ENCODE measurements at regions not wholly inside any gene's neighbourhood (a gene's known extent, or its start where the extent isn't known, plus 50 kb on each side); places are given as distances from the start of the nearest gene placed in this dataset.

GRCh38 chr5:175388531-175388930 lies 55.5 kb downstream of the DRD1 start:
- DNase-seq (ENCODE audit: low spot score) = no peak

GRCh38 chr5:175387144-175387543 lies 56.8 kb downstream of the DRD1 start:
- DNase-seq (ENCODE audit: low spot score) = no peak

DNA sequence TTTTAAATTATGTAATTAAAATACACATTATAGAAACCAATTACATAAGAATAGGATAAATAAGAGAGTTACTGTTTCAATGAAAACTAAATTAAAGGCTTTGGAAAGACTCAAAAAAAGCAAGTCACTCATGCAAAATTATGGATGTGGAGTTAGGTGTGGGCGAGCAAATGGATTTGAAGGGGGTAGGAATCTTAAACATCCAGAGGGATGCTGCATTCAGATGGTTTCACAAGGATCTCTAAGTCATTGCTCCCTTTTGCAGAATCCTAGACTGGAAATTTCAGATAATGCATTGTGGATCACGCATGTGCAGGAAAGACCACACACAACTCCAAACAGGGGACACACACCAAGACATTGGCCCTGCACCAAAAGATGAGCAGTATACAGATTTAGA lies 57.5 kb downstream of the DRD1 start:
- no peak for DNase-seq (ENCODE audit: low spot score)

GRCh38 chr5:175385691-175386362 lies 58.2 kb downstream of the DRD1 start:
- no peak for DNase-seq (ENCODE audit: low spot score)

- DNase-seq (ENCODE audit: low spot score) = no peak
Measured at GRCh38 chr5:175384724-175385552, 59.0 kb downstream of the DRD1 start.

- DNase-seq (ENCODE audit: low spot score) = no peak
Measured at GRCh38 chr5:175383350-175383749, 60.6 kb downstream of the DRD1 start.

DNA sequence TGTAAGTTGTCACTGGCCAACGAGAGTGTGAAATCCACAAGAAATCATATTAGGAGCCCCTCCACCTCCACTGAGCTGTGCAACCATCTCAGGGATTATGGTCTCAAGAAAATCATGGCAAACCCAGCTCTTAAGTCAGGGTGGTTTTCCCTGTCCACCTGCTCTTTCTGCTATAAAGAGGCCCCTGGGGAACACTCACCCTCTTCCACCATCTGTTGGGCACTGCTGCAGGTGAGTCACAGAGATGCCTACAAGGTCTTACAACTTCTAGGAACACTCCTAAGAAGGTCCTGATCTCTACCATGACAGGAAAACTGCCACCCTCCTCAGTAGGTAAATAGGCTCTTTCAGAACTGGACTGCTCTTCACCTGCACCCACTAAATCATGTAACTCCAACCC lies 61.8 kb downstream of the DRD1 start:
- peak; percentile 5 for DNase-seq (ENCODE audit: low spot score)

DNA sequence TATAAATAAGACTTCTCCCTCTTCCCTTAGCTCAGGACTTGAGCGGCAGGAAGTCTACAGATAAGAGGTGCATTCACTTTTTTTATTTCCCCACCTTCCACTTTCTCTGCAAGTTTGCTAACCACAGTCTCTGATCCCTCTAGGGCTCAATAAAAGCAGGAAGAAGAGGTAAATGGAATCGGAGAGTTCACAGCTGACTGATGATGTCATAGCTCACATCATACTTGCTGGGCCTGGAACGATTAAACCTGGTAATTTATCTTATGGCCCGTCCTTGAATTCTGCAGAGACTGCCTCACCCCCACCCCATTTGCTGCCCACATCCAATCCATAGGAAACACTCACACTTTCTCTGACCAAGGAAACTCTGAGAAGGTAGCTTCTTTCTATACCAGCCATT lies 62.9 kb downstream of the DRD1 start:
- DNase-seq (ENCODE audit: low spot score) = no peak

DNA sequence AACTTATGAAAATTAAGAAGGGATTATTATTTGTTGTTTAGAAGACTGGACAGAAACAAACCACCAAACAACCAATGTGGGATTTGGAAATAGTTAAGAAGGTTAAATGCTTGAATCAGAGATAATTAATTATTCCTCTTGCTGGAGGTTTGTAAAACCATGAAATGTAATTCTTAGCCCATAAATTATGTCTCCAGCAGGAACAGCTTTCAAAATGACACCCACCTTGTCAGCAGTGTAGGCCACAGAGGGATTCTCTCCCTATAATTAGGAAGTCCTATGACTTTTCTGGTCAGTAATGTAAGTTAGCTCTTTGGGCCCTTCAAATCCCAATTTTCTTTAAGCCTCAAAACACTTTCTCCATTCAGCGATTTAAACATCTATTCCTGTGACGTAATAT lies 63.3 kb downstream of the DRD1 start:
- DNase-seq (ENCODE audit: low spot score) = no peak

DNA sequence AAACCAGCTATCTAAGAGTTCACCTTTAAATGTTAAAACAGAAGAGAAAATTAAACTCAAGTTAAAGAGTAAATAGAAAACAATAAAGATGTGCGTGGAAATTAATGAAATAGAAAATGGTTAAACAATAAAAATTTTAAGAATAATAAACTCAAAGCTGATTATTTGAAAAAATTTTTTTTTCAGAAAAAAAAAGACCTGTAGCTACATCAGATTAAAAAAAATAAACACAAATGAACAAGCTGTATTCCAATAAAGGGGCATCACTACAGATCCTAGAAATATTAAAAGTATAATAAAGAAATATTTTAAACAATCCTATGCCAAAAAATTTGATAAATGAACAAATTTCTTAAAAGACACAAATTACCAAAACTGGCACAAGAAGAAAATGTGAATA lies 64.1 kb downstream of the DRD1 start:
- no peak for DNase-seq (ENCODE audit: low spot score)

DNA sequence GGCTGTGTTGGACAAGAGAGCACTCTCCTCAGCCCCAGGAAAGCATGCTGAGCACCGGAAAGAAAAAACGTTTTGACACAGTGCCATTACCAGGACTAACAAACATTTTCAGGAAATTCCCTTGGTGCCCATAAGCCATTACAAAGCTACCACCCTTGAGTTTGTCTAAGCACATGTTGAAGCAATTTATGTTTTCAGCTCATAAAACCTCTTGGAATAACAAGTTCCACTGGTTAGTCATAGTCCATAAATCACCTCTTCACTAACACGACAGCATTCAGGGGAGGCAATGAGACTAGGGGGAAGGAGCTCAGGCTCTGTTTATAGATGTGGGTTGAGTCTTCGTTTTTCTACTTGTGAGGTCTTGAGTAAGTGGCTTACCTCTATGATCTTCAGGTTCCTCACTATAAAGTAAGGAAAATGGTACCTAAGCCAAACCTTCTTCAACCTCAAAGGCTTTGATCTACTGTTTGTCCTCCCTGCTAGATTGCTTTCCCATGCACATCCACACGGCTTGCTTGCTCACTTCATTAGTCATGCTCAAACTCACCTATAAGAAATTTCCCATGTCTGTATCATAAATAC lies 65.4 kb downstream of the DRD1 start:
- DNase-seq (ENCODE audit: low spot score) = peak; percentile 95

DNA sequence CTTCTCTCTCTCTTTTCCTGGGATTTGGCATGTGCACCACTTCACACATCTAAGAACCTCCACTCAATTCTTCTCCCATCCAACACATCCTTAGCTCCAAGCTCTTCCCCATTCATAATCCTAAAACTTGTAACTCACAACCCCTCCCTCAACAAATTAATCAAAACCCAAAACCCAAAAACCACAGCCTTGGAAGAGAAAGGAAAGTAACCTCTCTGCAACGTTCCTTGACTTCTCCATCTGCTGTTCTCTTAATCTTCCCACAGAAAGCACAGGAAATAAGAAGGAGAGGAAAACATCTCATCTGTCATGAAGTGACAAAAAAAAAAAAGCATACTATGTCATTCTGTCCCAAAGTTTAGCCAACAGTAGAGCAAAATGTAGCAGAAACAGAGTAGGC lies 66.2 kb downstream of the DRD1 start:
- no peak for DNase-seq (ENCODE audit: low spot score)

DNA sequence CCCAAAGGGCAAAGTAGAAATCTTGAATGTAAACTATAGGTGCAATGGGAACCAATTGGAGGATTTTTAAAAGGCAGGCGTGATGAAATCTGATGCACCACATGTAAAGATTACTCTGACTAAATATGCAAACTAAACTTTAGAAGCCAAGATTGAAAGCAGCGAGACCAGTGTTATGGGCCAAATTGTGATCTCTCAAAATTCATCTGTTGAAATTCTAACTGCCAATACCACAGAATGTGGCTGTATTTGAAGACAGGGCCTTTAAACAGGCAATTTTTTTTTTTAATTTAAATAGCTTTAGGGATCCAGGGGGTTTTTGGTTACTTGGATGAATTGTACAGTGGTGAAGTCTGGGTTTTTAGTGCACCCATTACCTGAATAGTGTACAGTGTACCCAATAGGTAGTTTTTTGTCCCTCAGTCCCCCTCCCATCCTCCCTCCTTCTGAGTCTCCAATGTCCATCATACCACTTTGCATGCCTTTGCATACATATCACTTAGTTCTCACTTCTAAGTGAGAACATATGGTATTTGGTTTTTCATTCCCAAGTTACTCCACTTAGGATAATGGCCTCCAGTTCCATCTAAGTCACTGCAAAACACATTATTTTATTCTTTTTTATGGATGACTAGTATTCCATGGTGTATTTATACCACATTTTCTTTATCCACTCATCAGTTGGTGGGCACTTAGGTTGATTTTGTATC lies 69.7 kb downstream of the DRD1 start:
- no peak for DNase-seq (ENCODE audit: low spot score)

DNA sequence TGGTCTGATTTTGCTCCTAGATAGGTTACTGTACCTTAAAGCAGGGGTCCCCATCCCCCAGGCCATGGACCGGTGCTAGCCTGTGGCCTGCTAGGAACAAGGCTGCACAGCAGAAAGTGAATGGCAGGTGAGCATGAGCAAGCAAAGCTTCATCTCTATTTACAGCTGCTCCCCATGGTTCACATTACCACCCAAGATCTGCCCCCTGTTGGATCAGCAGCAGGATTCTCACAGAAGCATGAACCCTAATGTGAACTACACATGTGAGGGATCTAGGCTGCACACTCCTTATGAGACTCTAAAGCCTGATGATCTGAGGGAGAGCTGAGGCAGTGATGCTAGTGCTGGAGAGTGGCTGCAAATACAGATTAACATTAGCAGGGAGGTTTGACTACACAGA lies 78.1 kb downstream of the DRD1 start:
- DNase-seq (ENCODE audit: low spot score) = no peak

- no peak for DNase-seq (ENCODE audit: low spot score)
Measured at GRCh38 chr5:175363300-175363699, 80.7 kb downstream of the DRD1 start.

DNA sequence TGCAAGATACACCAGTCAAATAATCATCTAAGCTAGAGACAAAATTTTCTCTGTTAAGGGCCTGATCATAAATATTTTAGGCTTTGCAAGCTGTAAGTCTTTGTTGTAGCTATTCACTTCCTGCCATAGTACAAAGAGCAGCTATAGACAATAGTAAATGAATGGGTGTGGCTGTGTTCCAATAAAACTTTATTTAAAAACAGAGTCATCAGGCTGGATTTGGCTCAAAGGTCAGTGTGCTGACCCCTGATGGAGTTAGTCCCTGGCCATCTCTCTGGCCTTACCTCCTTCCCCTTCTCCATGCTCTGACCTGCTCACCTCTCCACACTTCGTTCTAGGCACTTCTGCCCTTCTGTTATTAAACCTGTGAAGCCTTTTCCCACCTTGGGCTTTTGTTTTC lies 86.0 kb downstream of the DRD1 start:
- no peak for DNase-seq (ENCODE audit: low spot score)

GRCh38 chr5:175356428-175356827 lies 87.6 kb downstream of the DRD1 start:
- no peak for DNase-seq (ENCODE audit: low spot score)

DNA sequence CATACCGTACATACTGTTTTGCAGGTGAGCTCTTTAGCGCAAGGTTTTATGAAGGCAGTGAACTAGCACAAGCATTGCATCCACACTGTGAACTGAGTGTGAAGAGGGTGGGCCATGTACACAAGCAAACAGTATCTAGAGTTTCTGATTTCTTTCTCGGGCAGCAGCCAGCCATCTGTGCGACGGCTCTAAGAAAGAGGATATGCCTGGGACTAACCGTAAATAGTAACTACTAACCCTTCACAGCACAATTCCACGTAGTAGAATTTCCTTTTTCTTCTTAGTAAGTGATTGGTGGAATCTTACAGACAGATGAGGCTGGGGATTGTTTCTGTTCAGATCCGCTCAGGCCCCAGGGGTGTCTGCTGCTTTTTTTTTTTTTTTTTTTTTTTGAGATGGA lies 89.0 kb downstream of the DRD1 start:
- DNase-seq (ENCODE audit: low spot score) = no peak

DNA sequence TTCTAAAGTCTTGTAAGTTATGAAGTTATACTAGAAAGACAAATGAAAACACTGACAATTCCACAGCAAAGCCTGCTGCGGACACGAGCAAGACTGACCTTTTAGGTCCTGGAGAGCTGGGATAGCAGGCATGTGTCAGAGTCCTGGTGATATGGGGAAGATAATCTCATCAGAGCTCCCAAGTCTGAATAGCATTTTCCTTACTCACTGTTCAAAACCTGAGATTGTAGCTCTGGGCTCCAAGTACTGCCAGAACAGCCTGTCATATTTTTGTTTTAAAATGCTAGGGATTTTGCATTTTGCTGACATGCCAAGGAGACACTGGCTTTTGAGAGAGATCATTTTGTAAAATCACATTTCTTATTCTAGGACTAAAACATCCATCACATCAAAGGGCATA lies 90.1 kb downstream of the DRD1 start:
- DNase-seq (ENCODE audit: low spot score) = no peak

DNA sequence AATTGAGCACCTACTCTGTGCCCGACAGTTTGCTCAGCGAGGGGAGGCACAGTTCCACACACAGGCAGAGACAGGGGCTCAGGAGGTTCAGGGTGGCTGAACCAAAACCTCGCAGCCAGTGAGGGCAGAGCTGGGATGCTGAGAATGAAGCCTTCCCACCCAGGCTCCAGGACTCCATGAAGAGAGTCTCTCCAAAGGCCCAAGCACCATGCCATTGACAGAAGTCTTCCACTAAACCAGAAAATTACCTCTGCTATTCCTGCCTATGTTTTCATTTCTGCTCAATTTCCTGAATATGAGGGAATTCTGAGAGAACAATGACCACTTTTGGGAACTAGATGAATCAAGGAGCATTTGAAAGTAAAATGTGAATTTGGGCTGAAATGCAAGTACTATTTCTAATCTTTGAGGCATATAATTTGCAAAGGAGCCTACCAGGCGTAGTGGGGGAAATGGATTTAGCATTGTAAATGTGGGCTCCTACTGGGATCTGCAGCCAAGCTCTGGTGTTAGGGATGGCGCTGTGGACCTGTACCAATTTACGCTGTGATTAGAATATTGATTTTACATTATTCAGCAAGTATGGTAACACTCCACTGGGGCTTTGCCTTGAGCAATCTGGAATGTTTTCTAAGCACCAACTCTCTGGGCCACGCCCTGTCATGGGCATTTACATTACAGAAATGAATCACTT lies 91.9 kb downstream of the DRD1 start:
- no peak for DNase-seq (ENCODE audit: low spot score)

DNA sequence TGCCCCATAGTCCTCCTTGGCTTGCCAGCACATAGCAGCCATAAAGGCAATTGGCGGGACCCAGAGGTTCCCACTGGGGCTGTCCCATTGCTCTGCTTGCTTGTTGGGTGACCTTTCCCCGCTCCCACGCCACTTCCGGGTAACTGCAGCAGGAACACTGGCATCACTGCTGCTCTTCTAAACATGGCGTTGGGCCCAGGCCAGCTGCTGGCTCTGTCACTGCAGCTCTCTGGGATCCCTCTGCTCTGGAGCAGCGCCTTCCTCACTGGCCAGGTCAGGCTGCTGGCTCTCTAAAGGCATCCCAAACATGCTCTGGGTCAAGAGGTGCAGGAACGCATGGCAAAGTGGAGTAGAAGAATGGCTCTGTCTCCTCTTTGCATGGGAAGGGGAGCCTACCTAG lies 92.9 kb downstream of the DRD1 start:
- DNase-seq (ENCODE audit: low spot score) = no peak

GRCh38 chr5:175347931-175348330 lies 96.1 kb downstream of the DRD1 start:
- DNase-seq (ENCODE audit: low spot score) = no peak
